HS-27A (cell line): ENCODE measurements at regions not wholly inside any gene's neighbourhood (a gene's known extent, or its start where the extent isn't known, plus 50 kb on each side); places are given as distances from the start of the nearest gene placed in this dataset.

Experiments
- DNase-seq: peaks from one replicate; pipeline ENCODE4 v3.0.0-alpha.2; 2012; ENCODE audit warnings: low read depth, missing footprints

DNA sequence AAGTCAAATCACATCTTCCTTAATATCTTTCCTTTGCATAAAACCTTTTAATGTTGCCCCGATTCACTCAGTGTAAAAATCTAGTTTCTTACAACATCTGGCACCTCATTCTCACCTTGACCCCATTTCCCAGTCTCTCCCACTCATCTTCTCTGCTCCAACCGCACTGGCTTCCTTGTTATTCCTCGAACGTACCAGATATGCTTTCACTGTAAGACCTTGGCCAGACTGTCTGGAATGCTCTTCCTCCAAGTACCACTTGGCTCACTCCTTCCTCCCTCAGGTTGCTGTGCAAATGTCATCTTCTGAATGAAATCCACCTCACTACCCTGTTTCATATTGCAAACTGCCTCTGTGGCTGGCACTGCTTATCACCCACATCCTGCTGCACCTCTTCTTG, 433.6 kb downstream of the HAPSTR1 start:
- no peak for DNase-seq

DNA sequence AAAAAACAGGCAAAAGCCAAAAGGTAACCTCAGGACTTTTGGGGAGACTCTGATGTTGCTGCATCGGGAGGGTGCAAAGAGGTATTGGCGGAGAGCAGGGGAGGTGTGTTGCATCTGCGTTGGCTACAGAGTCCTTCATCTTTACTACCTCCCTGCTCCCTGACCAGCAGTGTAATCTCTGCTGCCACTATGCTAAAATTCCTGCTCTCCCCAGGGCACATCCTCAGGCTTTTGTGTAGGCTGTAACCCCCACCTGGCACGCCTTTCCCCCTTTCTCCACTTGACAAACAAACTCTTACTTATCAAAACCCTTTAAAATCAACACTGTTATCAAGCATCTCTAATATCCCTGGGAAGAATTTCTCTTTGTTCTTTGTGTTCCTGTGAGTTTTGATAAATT, 435.3 kb downstream of the HAPSTR1 start:
- no peak for DNase-seq

DNA sequence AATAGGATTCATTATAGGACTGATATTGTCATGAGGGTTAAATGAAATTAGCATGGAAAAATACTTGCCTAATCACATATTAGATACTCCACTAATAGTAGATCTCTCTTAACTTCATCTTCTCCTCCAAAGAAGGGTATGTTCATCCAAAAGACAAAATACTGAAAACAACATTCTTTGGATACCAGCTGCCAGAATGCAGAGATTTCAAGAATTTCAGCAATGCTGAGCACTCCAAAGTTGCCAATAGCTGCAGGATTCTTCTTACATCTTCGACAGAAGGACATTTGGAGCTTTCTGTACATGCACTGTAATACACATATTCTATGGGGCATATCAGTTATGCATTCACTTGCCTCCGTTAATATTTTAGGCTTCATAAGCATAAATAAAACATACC, 436.5 kb downstream of the HAPSTR1 start:
- no peak for DNase-seq

DNA sequence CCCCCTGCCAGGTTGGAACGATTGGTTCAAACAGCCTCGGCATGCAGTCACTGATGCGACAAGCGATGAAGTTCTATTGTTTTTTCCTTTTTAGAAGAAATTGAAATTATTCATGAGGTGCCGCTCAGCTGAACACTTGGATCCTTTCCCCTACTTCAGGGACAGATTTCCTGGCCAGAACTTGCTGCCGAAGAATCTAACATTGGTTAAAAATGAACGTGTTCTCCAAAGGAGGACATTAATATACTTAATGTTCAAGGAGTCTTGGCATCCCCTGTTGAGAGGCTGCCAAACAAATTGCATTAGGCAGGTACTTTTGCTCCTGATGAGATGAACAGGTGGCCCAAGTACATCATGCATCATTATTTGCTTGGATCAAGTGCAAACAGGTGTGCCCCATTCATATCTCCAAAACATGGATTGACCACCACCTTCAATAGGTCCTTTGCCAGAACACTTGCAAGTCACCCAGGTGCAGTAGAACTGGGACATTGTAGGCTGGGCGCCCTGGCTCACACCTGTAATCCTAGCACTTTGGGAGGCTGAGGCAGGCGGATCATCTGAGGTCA, 437.2 kb downstream of the HAPSTR1 start:
- no peak for DNase-seq

DNA sequence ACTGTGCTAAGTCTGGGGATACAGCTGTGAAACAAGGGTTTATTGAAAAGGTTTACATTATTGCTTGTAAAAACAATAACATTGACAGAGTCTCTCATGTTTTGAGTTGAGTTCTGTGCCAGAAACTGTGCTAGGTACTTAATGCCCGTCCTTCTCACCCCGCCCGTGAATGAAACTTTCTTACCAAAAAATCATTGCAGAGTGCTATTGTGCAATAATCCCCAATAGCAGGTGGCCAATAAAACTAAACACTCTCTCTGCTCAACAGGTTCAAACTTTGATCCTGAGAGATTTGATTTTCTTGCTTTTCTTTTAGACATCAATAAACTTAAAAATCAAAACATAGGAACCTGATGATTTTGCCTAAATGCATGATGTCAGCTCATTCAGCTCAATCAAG, 441.6 kb downstream of the HAPSTR1 start:
- no peak for DNase-seq

DNA sequence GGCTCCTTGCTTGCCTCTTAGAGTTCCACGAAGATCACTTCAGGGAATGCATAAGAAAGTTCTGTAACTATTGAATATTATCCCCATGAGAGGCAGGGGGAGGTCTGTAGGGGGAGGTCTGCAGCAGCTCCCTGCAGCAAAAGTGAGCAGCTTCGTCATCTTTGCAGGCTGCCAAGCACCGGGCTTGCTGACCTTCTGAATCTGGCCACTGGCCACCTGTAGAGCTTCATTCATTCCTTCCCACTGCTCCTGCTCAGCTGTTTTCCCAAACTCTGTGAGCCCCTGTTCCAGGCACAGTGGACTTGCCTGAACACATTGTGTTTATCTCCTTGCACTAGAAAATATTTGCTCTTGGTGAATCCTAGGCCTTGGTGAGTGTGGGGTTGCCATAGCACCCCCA, 443.3 kb downstream of the HAPSTR1 start:
- DNase-seq, result no peak

DNA sequence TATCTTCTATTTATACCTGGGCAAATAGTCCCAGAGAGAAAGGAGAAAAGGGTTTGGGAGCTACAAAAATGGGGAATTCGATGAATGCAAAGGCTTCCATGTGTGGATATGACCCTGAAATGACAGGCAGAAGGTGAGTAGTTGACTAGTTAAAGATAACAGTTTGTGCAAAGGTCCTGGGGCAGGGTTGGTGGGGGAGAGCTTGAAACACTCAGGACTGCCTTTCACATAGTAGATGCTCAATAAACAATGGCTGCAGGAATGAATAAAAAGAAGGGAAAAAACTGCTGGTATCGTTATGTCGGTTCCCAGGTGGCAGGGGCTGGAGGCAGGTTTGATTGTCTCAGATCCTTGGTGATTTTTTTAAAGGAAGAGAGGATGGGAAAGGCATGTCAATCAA, 445.5 kb downstream of the HAPSTR1 start:
- DNase-seq, result no peak

DNA sequence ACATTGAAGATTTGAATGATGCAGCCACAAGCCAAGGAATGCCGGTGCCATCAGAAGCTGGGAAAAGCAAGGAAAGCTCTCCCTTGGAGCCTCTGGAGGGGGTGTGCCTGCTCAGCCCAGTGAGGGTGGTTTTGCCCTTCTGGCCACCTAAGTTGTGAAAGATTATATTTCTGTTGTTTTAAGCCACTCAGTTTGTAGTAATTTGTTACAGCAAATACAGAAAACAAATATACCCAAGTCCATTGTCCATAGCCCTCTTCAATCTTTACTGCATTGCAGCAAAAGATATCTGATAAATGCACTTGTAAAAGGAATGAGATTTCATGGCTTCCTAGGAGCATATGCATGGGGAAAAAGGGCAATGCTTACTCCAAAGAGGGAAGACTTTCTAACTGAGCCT, 447.9 kb downstream of the HAPSTR1 start:
- no peak for DNase-seq

DNA sequence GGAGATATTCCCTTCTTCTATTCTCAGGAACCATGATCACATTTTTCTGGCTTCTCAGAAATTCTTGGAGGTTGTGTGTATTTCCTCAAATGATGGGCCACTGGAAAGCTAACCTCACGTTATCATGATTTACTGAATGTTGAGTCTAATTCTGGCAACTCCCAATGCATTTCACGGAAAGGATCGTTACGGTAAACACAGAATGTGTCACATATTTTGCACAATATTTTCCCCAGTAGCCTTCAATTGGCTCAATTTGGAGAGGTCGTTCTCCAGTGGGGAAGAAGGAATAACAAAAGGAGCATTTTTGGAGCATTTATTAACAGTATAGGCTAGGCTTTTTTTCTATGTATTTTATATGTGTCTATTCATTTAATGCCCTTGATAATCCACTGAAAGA, 450.3 kb downstream of the HAPSTR1 start:
- no peak for DNase-seq

DNA sequence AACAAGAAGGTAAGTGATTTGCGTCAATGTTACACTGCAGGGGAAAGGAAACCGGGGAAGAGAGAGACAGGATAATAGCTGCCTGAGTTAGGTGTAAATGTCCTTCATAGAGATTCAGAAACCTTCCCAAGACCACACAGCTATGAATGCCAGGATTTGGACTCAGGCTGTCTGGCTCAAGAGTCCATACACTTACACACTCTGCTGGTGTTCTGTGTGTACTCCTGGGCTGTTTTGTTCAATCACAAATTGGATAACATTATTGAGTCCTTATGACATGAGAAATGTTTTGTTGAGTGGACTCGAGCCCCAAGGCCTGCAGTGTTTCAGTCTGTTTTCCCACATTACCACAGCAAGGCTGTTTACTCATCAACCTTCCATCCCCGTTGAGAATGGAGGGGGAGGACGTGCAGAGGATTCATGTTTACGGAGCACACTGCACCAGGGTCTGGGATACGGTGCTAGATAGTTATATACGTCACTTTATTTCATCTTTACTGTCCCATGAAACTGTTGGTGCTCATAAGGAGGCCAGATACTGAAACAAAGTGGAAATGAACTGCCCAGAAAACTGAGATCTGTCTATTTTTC, 450.8 kb downstream of the HAPSTR1 start:
- DNase-seq, result no peak

DNA sequence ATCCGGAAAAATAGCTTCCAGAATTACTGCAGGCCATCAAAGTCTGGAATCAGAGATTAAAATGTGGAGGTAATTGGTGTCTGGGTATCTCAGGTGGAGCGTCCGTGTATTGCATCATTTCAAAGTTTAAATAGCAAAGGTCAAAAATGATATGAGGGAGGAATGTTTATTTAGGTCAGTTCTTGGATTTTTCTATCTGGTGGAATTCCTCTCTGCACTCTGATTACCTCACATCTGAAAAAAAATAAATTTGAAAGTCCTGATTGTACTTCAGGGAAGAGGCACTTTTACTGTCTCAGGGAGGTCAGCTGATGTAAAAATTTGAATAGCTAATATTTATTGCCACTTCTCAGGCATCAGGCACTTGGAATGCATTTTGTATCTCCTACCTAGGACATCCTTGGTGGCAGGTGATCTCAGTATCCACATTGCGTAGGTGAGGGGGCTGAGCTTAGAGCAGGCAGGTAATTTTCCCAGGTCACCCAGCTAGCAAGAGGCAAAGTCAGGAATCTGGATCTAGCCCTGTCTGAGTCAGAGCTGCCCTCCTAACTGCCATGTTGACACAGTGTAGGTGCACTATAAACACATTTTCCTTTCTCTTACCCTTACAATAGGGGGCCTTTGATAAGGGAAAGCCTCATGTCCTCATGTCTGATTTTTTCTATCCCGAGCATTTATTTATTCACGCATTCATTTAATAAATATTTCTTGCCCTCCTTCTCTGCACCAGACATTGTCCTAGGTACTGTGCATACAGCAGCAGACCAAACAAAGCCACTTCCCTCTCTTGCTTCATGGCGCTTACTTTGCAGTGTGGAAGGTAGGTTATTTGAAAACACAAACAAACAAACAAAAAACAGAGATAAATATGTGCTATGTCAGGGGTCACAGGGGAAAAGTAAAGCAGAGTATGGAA, 454.3 kb downstream of the HAPSTR1 start:
- no peak for DNase-seq

DNA sequence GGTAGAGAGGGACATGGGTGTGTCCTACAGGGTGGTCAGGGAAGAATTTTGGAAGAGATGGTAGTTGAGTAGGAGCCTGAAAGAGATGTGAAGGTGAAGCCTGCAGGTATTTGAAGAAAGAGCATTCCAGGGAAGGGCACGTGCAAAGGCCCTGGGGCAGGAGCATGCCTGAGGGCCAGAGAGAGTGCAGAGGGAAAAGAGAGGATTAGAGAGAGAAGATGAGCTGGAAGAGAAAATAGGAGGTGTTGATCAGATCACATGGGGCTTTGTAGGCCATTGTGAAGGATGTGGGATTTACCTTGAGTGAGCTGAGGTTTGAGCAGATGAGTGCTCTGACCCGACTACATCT, 455.0 kb downstream of the HAPSTR1 start:
- no peak for DNase-seq

DNA sequence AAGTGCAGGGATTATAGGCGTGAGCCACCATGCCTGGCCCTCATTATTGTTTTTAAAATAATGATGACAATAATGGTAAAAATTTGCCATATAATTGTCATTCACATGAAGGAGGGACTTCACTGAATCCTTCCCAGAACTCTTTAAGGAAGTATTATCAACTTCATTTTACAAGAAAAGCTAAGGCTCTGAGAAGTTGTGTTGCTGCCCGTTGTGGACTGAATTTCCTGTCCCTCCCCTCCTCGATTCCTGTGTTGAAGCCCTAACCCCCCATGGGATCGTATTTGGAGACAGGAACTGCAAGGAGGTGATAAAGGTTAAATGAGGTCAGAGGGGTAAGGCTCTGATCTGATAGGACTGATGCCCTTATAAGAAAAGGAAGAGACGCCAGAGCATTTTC, 458.0 kb downstream of the HAPSTR1 start:
- no peak for DNase-seq

DNA sequence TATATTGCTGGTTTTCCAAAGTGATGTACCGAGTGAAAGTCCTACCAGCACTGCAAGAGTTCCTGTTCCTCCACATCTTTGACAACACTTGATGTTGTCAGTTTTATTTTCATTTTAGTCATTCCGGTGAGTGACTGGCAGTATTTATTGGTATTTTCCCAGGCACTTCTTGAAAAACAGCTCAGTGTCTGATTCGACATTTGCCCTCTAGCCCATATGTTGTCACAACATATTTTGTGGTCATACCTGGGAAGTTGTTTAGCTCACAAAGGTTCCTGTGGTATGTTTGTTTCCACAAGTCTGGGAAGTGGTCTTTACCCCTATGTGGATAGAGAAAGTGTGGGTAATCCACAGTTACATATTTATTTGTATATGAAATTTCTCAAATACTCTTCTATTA, 463.6 kb downstream of the HAPSTR1 start:
- DNase-seq, result no peak

DNA sequence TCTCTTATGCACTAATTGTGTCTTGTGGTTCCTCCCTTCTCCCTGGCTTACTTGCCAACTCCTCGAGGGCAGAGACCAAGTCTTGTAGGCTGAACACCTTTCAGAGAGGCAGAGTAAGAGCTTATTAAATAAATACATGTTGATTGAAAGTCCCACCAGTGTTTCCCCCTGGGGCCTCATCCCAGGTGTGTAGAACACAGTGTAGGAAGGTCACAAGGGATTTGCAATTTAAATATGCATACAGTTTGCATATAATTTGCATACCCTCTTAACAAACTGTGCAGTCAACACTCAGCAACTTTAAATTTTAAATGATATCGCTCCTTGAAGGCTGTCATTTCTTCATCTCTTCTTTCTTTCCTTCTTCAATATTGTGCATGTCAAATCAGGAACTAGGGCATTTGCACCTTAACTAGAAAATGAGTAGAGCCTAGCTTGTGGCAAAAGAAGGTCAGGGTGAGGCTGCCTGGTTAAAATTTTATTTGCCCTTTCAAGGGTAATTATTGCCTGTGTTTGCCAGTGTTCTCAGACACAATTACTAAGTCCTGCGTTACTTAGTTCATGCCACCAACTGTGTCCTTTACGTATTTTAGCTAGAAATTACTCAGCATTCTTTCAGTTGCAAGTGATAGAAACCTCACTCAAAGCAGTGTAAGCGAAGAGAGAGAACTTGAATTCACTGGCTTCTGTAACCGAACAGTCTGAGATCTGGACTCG, 465.7 kb downstream of the HAPSTR1 start:
- DNase-seq, result no peak

DNA sequence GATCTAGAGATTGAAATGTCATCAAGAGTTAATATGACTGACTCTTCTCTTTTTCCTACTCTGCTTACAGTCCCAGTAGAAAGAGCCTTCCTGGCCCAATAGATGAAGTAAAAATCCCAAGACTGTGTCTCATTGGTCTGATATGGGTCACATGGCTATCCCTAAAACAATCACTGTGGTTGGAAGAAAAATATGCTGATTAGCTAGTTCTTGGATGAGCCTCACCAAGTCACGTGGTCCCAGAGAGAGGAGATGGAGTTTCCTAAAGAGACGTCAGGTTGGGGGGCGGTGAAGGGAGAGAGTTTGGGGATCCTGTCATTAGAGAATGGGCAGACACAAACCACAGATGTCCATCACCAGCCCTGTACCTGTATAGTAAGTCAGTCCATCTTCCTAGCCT, 466.3 kb downstream of the HAPSTR1 start:
- DNase-seq, result no peak

DNA sequence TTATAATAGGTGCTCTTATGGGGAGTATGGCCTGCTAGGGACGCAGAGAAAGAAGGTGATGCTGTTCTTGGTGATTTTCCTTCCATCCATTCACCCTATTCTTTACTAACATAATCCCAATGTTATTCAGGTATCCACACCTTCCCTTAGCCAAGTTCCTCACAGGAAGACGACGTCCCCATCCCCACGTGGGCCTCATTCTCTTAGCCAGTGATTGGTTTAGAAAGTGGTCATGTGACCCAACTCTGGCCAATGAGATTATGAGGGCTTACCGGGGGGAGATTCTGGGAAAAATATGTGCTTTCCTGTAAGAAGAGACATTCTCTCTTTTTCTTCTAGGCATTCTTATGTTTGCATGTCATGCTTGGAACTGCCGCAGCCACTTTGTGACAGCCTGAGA, 474.7 kb downstream of the HAPSTR1 start:
- no peak for DNase-seq

DNA sequence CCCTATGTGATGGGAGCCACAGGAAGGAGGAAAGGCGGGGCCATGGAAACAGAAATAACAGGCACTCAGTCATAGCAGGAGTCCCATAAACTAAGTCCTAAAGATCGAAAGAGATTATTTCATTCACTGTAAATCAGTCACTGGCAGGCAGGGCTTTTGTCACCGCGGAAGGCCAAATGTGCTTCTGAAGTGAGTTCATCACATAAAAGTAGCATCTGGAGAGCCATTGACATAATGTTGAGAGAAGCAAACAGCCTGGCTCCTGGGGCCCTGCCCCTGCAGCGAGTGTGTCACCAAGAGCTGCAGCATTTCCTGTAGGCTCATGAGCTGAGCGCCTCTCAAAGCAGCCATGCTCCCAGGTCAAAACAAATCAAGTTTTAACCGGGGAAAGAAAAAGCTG, 476.2 kb downstream of the HAPSTR1 start:
- DNase-seq, result no peak

DNA sequence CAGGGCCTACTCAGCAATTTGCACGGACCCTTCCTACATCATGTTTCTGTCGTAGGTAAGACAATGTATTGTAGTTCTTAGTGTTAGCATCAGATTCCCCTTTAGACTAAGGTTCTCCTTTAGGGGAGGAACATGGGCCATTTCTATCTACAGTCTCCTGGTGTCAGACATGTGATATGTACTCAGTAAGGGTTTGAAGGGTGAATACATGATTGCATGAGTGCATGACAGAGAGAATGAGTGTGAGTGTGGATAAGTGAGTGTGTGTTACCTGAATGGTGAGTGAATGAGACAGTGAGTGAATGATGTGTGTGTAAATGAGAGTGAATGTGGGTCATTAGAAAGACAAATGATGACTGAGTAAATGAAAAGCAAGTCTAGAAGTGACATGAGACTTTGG, 476.8 kb downstream of the HAPSTR1 start:
- no peak for DNase-seq

DNA sequence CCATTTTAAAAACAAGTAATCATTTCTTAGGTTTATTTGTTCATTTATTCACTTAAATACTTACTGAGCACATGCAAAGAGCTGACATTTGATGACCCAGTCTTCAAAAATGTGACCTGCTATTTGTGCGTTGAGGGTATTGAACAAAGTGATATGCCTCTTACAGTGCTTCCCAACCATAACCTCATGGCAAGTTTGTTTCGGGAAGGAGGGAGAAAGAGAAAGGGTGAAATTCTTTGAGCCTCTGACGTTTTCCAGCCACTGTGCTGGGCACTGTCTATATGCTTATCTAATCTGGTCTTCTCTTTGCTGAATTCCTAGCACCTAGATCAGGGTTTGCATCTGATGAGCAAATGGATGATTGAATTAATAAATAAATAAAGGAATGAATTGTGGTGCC, 479.1 kb downstream of the HAPSTR1 start:
- no peak for DNase-seq

DNA sequence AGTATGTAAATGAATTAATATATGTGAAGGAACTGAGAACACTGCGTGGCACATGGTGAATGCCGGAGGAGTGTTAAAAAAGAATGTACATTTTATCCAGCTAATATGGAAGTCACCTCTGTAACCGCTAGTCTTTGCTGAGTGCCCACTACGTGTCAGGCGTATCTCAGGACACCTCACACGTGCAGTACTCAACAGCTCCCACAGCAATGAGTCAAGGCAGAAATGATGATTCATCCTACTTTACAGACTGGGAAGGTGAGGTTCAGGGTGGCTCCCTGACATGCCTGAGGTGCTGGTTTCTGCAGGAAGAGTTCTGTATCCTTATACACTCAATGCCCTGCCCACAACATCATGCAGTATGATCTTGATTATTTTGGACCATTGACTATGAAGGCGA, 487.0 kb downstream of the HAPSTR1 start:
- no peak for DNase-seq

DNA sequence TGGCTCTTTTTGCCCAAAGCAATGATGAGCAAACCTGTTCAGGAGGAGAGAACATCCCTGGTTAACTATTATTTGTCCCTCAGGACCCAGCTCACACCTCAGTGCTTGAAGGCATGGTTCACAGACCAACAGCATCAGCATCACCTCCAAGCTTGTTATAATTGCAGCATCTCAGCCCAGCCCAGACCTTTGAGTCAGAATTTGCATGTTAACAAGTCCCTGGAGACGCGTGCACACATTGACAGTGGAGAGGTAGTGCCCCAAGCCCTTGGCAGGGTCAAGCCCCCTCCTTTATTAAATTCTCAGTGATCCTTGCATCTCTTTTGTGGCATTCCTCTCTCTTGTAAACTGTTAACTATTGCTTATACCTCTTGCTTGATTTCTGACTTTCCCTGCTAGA, 488.6 kb downstream of the HAPSTR1 start:
- DNase-seq, result no peak

DNA sequence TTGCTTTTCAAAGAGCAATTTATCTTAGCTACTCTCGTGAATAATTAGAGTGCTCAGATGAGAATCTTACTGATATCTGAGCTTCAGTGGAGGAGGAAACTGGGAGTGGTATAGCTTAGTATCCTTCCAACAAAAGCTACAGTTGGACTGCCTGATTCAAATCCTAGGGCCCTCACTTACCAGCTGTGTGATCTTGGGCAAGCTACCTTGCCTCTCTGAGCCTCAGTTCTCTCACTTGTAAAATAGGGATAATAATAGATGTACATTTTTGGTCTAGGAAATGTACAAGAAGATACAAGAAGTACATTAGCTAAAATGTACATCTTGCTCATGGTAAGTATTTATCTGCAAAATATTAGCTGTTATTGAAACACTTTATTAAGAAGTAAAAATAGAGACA, 502.0 kb downstream of the HAPSTR1 start:
- DNase-seq, result no peak
